ENCODE measurements at regions not wholly inside any gene's neighbourhood (a gene's known extent, or its start where the extent isn't known, plus 50 kb on each side); places are given as distances from the start of the nearest gene placed in this dataset.

GRCh38 chr10:78526347-78526746, 492.7 kb downstream of the RPS24 start:
- no peak for DNase-seq

GRCh38 chr10:78527296-78527695, 493.6 kb downstream of the RPS24 start:
- DNase-seq = no peak

GRCh38 chr10:78528749-78529204, 495.1 kb downstream of the RPS24 start:
- no peak for DNase-seq

- DNase-seq = no peak
Measured at GRCh38 chr10:78529262-78529661, 495.6 kb downstream of the RPS24 start.

DNA sequence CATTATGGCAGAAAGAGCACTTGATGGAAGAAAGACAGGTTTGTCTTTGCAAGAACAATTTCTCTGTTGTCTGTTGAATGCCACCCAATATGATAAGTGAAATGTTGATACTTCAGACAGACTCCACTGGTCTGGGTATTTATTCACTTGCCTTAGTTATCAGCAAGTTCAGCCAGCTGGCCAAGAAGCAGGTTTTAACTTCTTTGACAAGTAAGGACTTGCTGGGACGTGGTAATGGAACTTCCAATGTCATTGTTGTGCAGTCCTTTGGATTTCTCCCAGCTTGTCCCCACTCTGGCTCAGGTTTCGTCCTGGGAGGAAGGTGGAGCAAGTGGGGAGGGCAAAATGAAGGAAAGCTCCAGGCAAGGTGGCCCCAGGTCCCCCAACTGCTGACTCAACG, 497.4 kb downstream of the RPS24 start:
- no peak for DNase-seq

- DNase-seq = no peak
Measured at GRCh38 chr10:78532480-78533042, 498.9 kb downstream of the RPS24 start.

- no peak for DNase-seq
Measured at GRCh38 chr10:78533098-78533497, 499.4 kb downstream of the RPS24 start.

GRCh38 chr10:78533776-78534175, 500.1 kb downstream of the RPS24 start:
- DNase-seq = no peak

- DNase-seq = no peak
Measured at GRCh38 chr10:78535716-78536218, 502.1 kb downstream of the RPS24 start.

GRCh38 chr10:78537018-78537417, 503.4 kb downstream of the RPS24 start:
- DNase-seq = no peak

DNA sequence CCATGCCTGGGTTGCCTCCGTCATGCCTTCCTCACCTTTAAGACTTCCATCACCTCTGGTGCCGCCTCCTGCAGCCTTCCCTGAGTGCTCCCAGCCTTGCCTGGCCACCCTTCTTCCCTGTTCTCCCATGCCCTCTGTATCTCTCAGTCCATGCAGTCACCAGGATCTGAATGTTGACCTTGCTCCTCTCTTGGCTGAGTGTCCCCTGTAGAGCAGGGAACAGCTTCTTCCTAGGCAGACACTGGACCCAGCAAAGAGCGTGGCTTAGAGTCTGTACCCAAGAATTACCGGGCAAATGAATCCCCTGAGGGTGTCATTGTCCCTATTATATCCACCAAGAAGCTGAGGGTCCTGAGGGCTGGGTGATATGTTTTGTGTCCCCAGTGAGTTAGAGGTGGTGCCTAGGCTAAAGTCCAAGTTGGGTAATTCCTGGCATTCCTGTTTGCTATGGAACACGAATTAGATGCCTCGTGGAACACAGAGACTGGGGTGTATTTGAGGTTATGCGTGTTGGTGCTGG, 505.6 kb downstream of the RPS24 start:
- DNase-seq = no peak

DNA sequence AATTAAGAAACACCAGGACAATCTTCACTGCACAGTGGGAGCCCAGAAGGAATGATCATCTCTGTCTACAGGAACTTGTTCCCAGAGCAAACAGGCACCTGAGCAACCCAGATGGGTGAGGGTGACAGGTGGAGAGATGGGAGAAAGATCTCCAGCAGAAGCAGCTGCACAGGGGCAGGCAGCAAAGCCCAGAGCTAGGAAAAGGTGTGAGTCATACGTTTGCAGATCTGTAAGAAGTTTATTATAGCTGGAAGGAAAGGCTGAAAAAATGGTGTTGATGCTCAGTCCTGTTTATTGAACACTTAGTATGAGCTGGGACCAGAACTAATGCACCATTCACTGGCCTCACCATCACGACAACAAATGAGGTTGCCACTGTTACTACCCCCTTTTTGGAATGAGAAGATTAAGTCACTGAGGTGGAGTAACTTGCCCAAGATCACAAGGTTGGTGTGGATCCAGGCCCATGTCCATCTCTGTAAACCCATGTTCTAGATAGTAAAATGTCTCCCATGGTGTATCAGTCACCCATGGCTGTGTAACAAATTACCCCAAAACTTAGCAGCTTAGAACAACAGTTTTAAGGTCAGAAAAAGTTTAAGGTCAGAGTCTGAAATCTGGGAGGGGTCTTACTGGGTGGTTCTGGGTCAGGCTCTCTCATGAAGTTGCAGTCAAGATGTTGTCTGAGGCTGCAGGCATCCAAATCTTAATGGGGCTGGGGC, 506.9 kb downstream of the RPS24 start:
- DNase-seq = no peak

- no peak for DNase-seq
Measured at GRCh38 chr10:78541481-78542140, 507.9 kb downstream of the RPS24 start.

DNA sequence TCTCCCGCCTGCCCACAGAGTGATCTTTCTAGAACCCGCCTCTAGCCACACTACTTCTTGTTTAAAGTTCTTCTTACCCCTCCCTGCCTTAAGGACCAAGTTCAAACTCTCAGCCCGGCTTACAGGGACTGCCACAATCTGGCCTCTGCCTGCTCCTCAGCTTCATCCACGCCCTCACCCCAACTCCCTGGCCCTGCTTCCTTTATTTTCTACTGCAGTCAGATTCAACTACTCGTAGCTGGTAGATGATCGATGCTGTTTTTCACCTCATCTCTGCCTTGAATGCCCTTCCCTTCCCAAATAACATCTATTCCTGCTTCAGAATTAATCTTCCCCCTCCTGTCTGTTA, 508.5 kb downstream of the RPS24 start:
- no peak for DNase-seq

DNA sequence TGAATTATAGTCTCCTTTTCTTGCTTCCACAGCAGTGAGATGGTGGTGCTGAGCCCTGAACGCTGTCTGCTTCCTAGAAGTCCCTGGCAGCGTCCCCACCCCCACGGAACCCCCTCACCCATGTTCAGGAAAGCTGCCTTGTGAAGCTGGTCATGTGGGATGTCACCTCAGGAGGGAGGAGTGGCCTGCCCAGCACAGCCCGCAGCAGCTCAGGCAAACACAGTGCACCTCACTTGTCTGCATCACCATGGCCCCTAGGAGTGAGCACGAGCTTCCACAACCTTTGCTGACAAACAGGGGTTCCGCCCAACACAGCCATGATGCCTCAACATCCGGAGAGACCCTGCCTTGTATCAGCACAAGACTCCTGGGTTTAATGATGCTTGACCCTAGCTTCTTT, 508.9 kb downstream of the RPS24 start:
- no peak for DNase-seq

- no peak for DNase-seq
Measured at GRCh38 chr10:78543031-78543748, 509.5 kb downstream of the RPS24 start.

DNA sequence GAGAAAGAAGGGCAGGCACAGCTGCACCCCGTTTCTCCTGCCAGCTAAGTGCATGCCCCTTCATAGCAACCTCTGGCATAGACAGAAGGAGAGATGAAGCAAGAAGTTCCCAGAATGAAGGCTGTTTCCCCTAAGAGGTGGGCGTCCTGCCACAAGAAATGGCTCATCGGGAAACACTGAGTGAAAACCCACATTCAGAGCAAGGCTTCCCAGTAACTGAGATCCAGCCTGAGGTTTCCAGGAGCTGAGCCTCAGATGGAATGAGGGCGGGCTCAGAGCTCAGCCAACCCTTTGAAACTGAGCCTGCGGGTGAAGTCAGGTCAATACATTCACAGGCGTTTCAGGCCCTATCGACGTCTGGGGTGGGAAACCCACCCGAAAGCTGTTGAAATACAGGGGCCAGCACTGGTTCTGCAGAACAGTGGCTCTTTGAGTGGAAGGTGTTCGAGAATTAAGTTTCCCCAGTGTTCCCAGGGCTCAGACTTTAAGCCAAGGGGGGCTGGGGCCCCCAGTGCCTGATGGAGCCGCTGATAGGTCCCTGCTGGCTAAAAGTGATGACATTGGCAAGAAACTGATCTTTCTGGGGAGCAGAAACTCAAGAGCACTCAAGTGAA, 510.2 kb downstream of the RPS24 start:
- DNase-seq = peak; percentile 92

- no peak for DNase-seq
Measured at GRCh38 chr10:78544423-78545090, 510.9 kb downstream of the RPS24 start.

GRCh38 chr10:78545756-78546155, 512.1 kb downstream of the RPS24 start:
- DNase-seq = no peak

GRCh38 chr10:78547397-78547796, 513.7 kb downstream of the RPS24 start:
- DNase-seq = no peak

GRCh38 chr10:78547905-78548304, 514.2 kb downstream of the RPS24 start:
- DNase-seq = no peak

DNA sequence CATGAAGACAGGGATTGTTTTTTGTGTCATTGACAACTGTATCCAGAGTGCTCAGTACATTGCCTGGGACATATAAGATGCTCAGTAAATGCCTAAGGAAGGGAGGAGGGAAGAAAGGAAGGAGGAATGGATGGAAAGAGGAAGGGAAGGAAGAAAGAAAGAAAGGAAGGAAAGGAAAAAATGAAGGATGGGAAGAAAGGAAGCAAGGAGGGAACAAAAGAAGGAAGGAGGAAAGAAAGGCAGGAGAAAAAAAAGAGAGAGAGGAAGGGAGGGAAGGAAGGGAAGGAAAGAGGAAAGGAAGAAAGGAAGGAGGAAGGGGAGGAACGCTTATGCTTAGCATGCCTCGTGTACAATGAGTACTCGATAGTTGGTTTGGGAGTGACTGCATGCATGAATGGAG, 514.7 kb downstream of the RPS24 start:
- DNase-seq = no peak

All from left hindlimb (tissue), 1 donor.